OCI-LY1 (cell line): ENCODE measurements at regions not wholly inside any gene's neighbourhood (a gene's known extent, or its start where the extent isn't known, plus 50 kb on each side); places are given as distances from the start of the nearest gene placed in this dataset.

Experiments used
- CTCF ChIP-seq: fragments of 200-600 bp; sonication (generic), shearing (Covaris generic); IDR thresholded peaks from 2 replicates; pipeline ENCODE4 v1.5.1; 2017; ENCODE audit warnings: mild to moderate bottlenecking, antibody characterized with exemption, low read length, moderate library complexity, mixed read lengths
- EZH2 ChIP-seq: fragments of 200-600 bp; sonication (generic), shearing (Covaris generic); IDR thresholded peaks from 2 replicates; pipeline ENCODE4 v1.8.0; 2017; ENCODE audit warnings: borderline replicate concordance, mixed run types, mild to moderate bottlenecking, antibody characterized with exemption, low read length, moderate library complexity, mixed read lengths

- TF ChIP-seq CTCF (no peak), EZH2 (no peak)
Observed at GRCh38 chr9:106220415-106220814, 526.1 kb downstream of the TMEM38B start.
